Suprapubic skin (tissue), 3 donors: ENCODE measurements at regions not wholly inside any gene's neighbourhood (a gene's known extent, or its start where the extent isn't known, plus 50 kb on each side); places are given as distances from the start of the nearest gene placed in this dataset.

Experiments used
- CTCF ChIP-seq, 2 donors: fragments of 200-600 bp in 1 of 2; fragments of 450-650 bp in 1 of 2; sonication (generic) in 1 of 2; IDR thresholded peaks; one replicate each; pipeline ENCODE4 v1.5.1; 2016 to 2019; ENCODE audit warnings: antibody characterized with exemption in 2 of 2, mild to moderate bottlenecking in 1 of 2, moderate library complexity in 1 of 2
- POLR2AphosphoS5 ChIP-seq, 3 donors: sonication (generic); formaldehyde crosslinking; IDR thresholded peaks; one replicate each; pipeline ENCODE4 v1.6.1; 2017; ENCODE audit warnings: antibody characterized with exemption in 3 of 3

- TF ChIP-seq CTCF (IDR thresholded peaks at IDR 0.05): no peak
- TF ChIP-seq POLR2AphosphoS5 (IDR thresholded peaks at IDR 0.05): no peak
These were observed 103.0 kb upstream of the KIF5B start for GRCh38 chr10:32159264-32159663.
